Activated T-cell treated with anti-CD3 and anti-CD28 coated beads, Interleukin-2, amount 50 U/mL, for 48 hours (primary cell): ENCODE measurements at regions not wholly inside any gene's neighbourhood (a gene's known extent, or its start where the extent isn't known, plus 50 kb on each side); places are given as distances from the start of the nearest gene placed in this dataset.
"Not testable (repeated sequence)": the region's sequence is repeated elsewhere in the genome, so short reads cannot be mapped to it uniquely, and the experiment has no call there.

Source experiments
- DNase-seq, 2 experiments: peaks; one replicate each; pipeline ENCODE4 v3.0.0-alpha.2; 2020

GRCh38 chr3:153221748-153222162, 59.7 kb downstream of the RAP2B start:
- peak; percentile 67 to 69 for DNase-seq

- not testable (repeated sequence) for DNase-seq
These were observed 64.9 kb downstream of the RAP2B start for GRCh38 chr3:153226877-153227276.

- not testable (repeated sequence) for DNase-seq
These were observed 68.4 kb downstream of the RAP2B start for GRCh38 chr3:153230427-153230826.

- DNase-seq, result not testable (repeated sequence)
These were observed 69.2 kb downstream of the RAP2B start for GRCh38 chr3:153231245-153231644.

- not testable (repeated sequence) for DNase-seq
These were observed 70.2 kb downstream of the RAP2B start for GRCh38 chr3:153232050-153232752.

- no peak for DNase-seq
These were observed 70.8 kb downstream of the RAP2B start for GRCh38 chr3:153232851-153233271.

- no peak for DNase-seq
These were observed 72.0 kb downstream of the RAP2B start for GRCh38 chr3:153233986-153234385.

- DNase-seq, result no peak
These were observed 80.9 kb downstream of the RAP2B start for GRCh38 chr3:153242896-153243295.

GRCh38 chr3:153244961-153245360, 82.9 kb downstream of the RAP2B start:
- no peak for DNase-seq

- no peak for DNase-seq
These were observed 83.6 kb downstream of the RAP2B start for GRCh38 chr3:153245661-153246060.

GRCh38 chr3:153246331-153246730, 84.3 kb downstream of the RAP2B start:
- no peak for DNase-seq

GRCh38 chr3:153246806-153247205, 84.8 kb downstream of the RAP2B start:
- no peak for DNase-seq

GRCh38 chr3:153247331-153248330, 85.6 kb downstream of the RAP2B start:
- DNase-seq, result no peak

GRCh38 chr3:153248835-153249234, 86.8 kb downstream of the RAP2B start:
- not testable (repeated sequence) for DNase-seq

GRCh38 chr3:153249906-153250305, 87.9 kb downstream of the RAP2B start:
- DNase-seq, result no peak

GRCh38 chr3:153250446-153250845, 88.4 kb downstream of the RAP2B start:
- no peak for DNase-seq

GRCh38 chr3:153252963-153253362, 90.9 kb downstream of the RAP2B start:
- DNase-seq, result no peak

GRCh38 chr3:153254361-153254760, 92.3 kb downstream of the RAP2B start:
- no peak for DNase-seq

GRCh38 chr3:153257673-153258351, 95.8 kb downstream of the RAP2B start:
- DNase-seq, result no peak

- DNase-seq, result no peak
These were observed 97.9 kb downstream of the RAP2B start for GRCh38 chr3:153259956-153260355.

- DNase-seq, result no peak
These were observed 98.7 kb downstream of the RAP2B start for GRCh38 chr3:153260681-153261080.

- no peak for DNase-seq
These were observed 104.6 kb downstream of the RAP2B start for GRCh38 chr3:153266619-153267018.
